RWPE1 (cell line): ENCODE measurements at regions not wholly inside any gene's neighbourhood (a gene's known extent, or its start where the extent isn't known, plus 50 kb on each side); places are given as distances from the start of the nearest gene placed in this dataset.

Experiments
- CTCF ChIA-PET: fragments of 350-600 bp; sonication (Branson Sonifier 250); formaldehyde crosslinking; extraction: SDS; loops from one replicate; lab custom pipeline; 2021; lab: Yijun Ruan, JAX
- POLR2A ChIA-PET: fragments of 400-600 bp; formaldehyde crosslinking; extraction: SDS; loops from one replicate; lab custom pipeline; 2020; ENCODE audit warnings: antibody characterized with exemption; ENCODE audit not compliant: low non-redundant PET; lab: Yijun Ruan, JAX
- DNase-seq: peaks from one replicate; pipeline ENCODE4 v3.0.0; 2012; ENCODE audit warnings: low spot score
- H3K27ac ChIP-seq: fragments of 450-650 bp; 2 replicates; pipeline ENCODE4 v1.5.1; 2017
- TF ChIP-seq, protein P1 (sequence below): fragments of 450-650 bp; conservative IDR thresholded peaks from 2 replicates; pipeline ENCODE4 v1.5.1; 2017; ENCODE audit warnings: low read depth, mild to moderate bottlenecking

DNA sequence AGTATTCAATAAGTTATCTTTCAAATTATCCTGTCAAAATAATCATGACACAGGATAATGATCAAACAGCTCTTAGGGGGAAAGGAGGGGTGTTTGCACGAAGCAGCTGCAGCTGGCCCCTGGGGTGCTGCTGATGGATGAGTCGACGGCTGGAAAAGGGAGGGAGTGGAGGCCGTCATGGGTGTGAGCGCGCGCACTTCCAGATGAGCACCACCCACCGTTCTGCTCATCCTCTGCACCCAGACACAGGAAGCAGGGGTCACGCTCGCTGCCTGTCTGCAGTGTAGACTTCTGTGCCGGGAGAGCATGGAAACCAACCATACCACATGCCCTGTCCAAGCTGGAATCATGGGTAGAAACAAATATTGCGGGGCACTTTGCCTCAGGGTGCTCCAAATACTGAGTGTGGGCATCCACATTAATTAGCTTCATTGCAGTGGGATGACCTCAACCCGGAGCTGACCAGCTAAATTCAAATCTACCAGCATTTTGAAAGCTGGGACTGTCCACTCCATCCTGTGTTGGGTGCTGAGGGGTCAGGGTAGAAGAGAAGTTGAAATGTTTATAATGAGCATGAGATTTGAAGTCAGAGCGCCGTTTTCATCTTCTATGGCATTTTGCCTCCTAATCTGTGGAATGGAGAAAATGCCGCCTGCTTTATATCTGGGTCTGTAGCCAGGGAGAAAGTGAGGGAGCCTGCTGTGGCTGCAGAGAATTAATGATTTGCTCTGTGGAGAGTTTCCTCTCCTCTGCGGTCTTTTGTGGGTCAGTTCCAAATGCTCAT, 802.4 kb downstream of the TBC1D22A start:
- CTCF ChIA-PET: no interaction called here

DNA sequence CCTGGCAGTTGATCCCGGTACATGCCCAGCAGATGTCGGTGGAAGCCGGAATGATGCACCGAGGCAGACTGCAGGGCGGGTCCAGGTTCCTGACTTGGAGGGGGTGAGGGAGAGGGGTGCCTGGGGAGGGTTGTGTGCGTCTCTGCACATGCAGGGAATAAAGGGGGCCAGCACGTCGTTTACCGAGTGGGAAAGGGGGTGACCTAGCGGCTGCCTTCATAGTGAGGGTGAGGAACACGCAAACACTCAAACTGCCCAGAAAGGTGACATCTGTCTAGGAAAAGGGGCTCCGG, 801.7 kb downstream of the TBC1D22A start:
- CTCF ChIA-PET: no interaction called here
- H3K27ac ChIP-seq: no peak overlapping the region
- POLR2A ChIA-PET: no interaction called here
- no peak for DNase-seq
- TF ChIP-seq, protein P1, sequence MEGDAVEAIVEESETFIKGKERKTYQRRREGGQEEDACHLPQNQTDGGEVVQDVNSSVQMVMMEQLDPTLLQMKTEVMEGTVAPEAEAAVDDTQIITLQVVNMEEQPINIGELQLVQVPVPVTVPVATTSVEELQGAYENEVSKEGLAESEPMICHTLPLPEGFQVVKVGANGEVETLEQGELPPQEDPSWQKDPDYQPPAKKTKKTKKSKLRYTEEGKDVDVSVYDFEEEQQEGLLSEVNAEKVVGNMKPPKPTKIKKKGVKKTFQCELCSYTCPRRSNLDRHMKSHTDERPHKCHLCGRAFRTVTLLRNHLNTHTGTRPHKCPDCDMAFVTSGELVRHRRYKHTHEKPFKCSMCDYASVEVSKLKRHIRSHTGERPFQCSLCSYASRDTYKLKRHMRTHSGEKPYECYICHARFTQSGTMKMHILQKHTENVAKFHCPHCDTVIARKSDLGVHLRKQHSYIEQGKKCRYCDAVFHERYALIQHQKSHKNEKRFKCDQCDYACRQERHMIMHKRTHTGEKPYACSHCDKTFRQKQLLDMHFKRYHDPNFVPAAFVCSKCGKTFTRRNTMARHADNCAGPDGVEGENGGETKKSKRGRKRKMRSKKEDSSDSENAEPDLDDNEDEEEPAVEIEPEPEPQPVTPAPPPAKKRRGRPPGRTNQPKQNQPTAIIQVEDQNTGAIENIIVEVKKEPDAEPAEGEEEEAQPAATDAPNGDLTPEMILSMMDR: no peak

More for the DNA sequence above, 802.4 kb downstream of the TBC1D22A start:
- TF ChIP-seq, protein P1: no peak
- POLR2A ChIA-PET: no interaction called here
- H3K27ac ChIP-seq: no peak overlapping the region
- no peak for DNase-seq

DNA sequence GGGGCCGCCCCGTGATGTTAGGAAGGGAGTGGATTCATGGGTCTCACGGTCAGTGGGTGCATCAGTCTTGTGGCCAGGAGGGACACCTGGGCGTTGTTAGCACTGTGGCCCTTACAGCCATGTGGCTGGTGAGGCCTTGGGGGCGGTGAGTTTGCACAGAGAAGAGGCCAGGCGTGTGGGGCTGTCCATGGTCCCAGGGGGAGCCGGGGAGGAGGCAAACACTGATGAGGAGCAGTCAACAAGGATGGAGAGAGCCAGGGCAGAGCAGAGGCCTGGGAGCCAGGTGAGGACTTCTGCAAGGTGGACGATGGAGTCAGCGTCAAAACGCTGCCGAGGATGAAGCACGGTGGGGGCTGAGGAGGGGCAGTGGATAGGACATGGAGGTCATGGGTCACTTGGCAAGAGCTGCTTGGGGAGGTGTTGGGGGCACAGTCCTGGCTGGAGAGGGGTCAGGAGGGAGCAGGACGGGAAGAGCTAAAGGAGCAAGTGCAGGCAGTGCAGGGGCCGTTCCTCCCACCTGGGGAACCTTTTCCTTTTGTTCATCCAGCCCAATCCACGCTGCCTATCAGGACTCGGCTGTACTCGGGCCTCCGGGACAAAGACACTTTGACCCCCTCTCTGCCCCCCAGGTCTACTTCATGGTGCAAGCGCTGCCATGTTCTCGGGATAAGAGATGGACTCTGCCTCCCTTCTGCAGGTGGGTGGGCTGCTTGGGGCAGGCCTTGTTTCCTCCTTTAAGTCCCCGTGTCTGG, 801.1 kb downstream of the TBC1D22A start:
- H3K27ac ChIP-seq: no peak overlapping the region
- TF ChIP-seq, protein P1: no peak
- ChIA-PET POLR2A (no interaction called here), CTCF (interaction anchor here (0.7 kb wide), 1 partner anchor 60 kb away, joined by 4 read pairs; no protein-coding TSS in a partner anchor)
- no peak for DNase-seq

DNA sequence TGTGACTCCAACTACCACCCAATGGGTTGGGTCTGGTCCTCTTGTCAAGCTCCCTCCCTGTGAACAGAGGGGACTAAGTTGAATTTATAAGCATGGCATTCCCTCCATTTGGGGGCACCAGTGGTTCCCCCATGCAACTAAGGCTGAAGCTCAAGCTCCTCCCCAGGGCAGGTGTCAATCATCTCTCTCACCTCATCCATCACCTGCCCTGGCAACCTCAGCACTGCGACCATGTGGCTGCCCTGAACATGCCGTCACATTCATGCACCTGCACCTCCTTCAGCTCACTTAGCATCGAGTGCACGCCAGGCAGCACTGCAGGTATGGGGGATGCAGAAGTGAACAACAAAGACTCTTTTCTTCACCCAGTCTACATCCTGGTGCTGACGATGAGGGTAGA, 799.3 kb downstream of the TBC1D22A start:
- ChIA-PET CTCF (no interaction called here), POLR2A (no interaction called here)
- DNase-seq: no peak
- TF ChIP-seq, protein P1: no peak
- H3K27ac ChIP-seq: no peak overlapping the region

DNA sequence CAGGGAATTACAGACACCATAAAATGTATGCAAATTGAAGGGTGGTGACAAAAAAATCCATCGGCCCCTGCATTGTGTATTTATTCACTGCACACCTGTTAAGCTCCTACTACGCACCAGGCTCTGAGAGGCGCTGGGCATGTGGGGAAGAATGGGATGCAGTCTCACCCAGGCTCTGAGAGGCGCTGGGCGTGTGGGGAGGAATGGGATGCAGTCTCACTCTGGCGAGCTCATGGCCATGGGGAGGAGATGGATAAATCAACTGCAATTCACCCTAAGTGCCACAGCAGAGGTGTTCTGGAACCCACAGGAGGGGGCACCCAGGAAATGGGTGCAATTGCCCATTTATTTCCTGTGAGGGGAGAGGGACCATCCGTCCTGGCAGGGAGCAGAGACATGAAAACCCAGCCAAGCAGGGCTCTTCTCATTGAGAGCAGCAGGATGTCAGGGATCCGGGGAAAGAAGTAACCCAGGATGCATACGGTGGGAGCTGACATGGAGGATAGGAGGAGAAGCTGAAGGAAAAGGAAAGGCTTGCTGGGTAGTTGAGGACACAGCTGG, 798.7 kb downstream of the TBC1D22A start:
- POLR2A ChIA-PET: no interaction called here
- TF ChIP-seq, protein P1: no peak
- CTCF ChIA-PET: no interaction called here
- no peak for DNase-seq
- no peak overlapping the region for H3K27ac ChIP-seq

DNA sequence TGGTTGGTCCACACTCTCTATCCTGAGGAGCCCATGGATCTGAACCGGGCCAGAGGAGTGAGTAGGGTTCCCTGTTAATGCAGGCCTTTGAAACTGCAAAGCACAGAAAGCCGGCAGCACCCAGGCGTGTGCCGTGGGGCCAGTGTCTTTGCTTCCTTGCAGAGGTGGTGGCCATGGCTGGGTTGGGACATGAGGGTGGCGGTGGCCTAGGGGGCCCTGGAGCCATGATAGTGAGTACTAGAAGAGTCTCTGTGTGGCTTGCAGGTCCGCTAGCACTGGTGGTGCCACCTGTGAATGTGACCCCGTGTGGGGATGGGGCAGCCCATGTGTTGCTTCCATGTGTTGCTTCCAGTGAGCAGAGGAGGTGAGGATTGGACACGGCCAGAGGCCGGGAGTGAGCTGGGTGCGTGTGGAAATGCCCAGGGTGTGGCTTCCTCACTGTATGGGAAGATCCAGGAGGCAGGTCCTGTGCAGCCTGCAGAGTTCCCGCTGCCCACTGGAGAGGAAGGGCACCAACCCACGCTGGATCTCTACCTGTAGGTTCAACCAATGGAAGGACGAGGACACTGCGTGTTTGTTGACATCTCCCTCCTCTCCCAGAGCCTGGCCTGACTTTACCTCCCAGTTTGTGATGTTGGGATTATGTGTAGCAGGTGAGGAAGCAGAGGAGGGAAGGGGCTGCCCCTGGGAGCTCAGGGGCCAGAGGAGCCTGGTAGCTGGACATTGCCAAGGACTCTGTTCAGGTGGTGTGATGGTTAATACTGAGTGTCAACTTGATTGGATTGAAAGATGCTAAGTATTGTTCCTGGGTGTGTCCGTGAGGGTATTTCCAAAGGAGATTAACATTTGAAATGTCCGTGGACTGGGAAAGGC, 796.6 kb downstream of the TBC1D22A start:
- TF ChIP-seq, protein P1: no peak
- CTCF ChIA-PET: no interaction called here
- POLR2A ChIA-PET: no interaction called here

More for the DNA sequence above, 796.6 kb downstream of the TBC1D22A start:
- H3K27ac ChIP-seq: no peak overlapping the region
- no peak for DNase-seq
